Liver (tissue), 8 donors: ENCODE measurements at regions not wholly inside any gene's neighbourhood (a gene's known extent, or its start where the extent isn't known, plus 50 kb on each side); places are given as distances from the start of the nearest gene placed in this dataset.

Experiments used
- DNase-seq: peaks from one replicate; pipeline ENCODE4 v3.0.0-alpha.2; 2017; ENCODE audit warnings: low spot score
- H3K27ac ChIP-seq, 2 donors: one replicate each; pipeline ENCODE4 v1.7.0; 2013; ENCODE audit warnings: inconsistent platforms in 2 of 2, low read length in 2 of 2, control low read depth in 1 of 2, low read depth in 1 of 2, mild to moderate bottlenecking in 1 of 2
- H3K27me3 ChIP-seq, 4 donors: one replicate each; pipeline versions ENCODE4 v1.6.1 to v1.7.0; 2013; ENCODE audit warnings: low read length in 3 of 4, inconsistent platforms in 1 of 4, mild to moderate bottlenecking in 1 of 4, moderate library complexity in 1 of 4; ENCODE audit not compliant: control insufficient read depth in 4 of 4, insufficient read depth in 4 of 4
- H3K36me3 ChIP-seq, 4 donors: one replicate each; pipeline versions ENCODE4 v1.6.1 to v1.7.0; 2013; ENCODE audit warnings: low read length in 3 of 4, mild to moderate bottlenecking in 3 of 4, low read depth in 1 of 4, moderate library complexity in 1 of 4; ENCODE audit not compliant: control insufficient read depth in 4 of 4, insufficient read depth in 3 of 4
- H3K4me1 ChIP-seq, 4 donors: one replicate each; pipeline versions ENCODE4 v1.6.1 to v1.7.0; 2013; ENCODE audit warnings: low read length in 3 of 4, mild to moderate bottlenecking in 3 of 4, moderate library complexity in 1 of 4; ENCODE audit not compliant: control insufficient read depth in 4 of 4, insufficient read depth in 4 of 4
- H3K4me3 ChIP-seq, 3 donors: one replicate each; pipeline versions ENCODE4 v1.6.1 to v1.7.0; 2013; ENCODE audit warnings: low read length in 3 of 3, control low read depth in 1 of 3, low read depth in 1 of 3, mild to moderate bottlenecking in 1 of 3
- H3K9ac ChIP-seq, 2 donors: one replicate each; pipeline ENCODE4 v1.7.0; 2013; ENCODE audit warnings: low read length in 2 of 2, mild to moderate bottlenecking in 2 of 2, moderate library complexity in 2 of 2, control low read depth in 1 of 2, low read depth in 1 of 2
- H3K9me3 ChIP-seq, 4 donors: one replicate each; pipeline versions ENCODE4 v1.6.1 to v1.7.0; 2013; ENCODE audit warnings: low read length in 3 of 4; ENCODE audit not compliant: control insufficient read depth in 4 of 4
- EGR1 ChIP-seq, 2 donors: IDR thresholded peaks; 2 replicates each; pipeline ENCODE4 v1.6.1; 2016 to 2018; ENCODE audit warnings: antibody characterized with exemption in 2 of 2, low read depth in 2 of 2
- FOXA1 ChIP-seq: IDR thresholded peaks from 2 replicates; pipeline ENCODE4 v1.6.1; 2016; ENCODE audit warnings: antibody characterized with exemption
- FOXA2 ChIP-seq: IDR thresholded peaks from 2 replicates; pipeline ENCODE4 v1.6.1; 2016; ENCODE audit warnings: antibody characterized with exemption
- GABPA ChIP-seq, 2 donors: IDR thresholded peaks in 1 of 2; conservative IDR thresholded peaks in 1 of 2; 2 replicates each; pipeline ENCODE4 v1.6.1; 2016; ENCODE audit warnings: antibody characterized with exemption in 2 of 2, mild to moderate bottlenecking in 1 of 2, moderate library complexity in 1 of 2
- HNF4A ChIP-seq, 2 donors: conservative IDR thresholded peaks; 2 replicates each; pipeline ENCODE4 v1.6.1; 2016; ENCODE audit warnings: antibody characterized with exemption in 2 of 2, mild to moderate bottlenecking in 2 of 2
- HNF4G ChIP-seq: IDR thresholded peaks from 2 replicates; pipeline ENCODE4 v1.6.1; 2016; ENCODE audit warnings: antibody characterized with exemption
- JUND ChIP-seq, 2 donors: IDR thresholded peaks; 2 replicates each; pipeline ENCODE4 v1.6.1; 2016; ENCODE audit warnings: antibody characterized with exemption in 2 of 2
- NR2F2 ChIP-seq: IDR thresholded peaks from 2 replicates; pipeline ENCODE4 v1.6.1; 2016; ENCODE audit warnings: antibody characterized with exemption
- RAD21 ChIP-seq, 2 donors: IDR thresholded peaks; 2 replicates each; pipeline ENCODE4 v1.6.1; 2016; ENCODE audit warnings: antibody characterized with exemption in 2 of 2, mild to moderate bottlenecking in 2 of 2
- REST ChIP-seq: IDR thresholded peaks from 2 replicates; pipeline ENCODE4 v1.6.1; 2016; ENCODE audit warnings: antibody characterized with exemption, mild to moderate bottlenecking
- RXRA ChIP-seq, 2 donors: IDR thresholded peaks; 2 replicates each; pipeline ENCODE4 v1.6.1; 2017 to 2018; ENCODE audit warnings: antibody characterized with exemption in 2 of 2, mild to moderate bottlenecking in 1 of 2
- SP1 ChIP-seq: IDR thresholded peaks from 2 replicates; pipeline ENCODE4 v1.6.1; 2018; ENCODE audit warnings: antibody characterized with exemption, mild to moderate bottlenecking
- TAF1 ChIP-seq: conservative IDR thresholded peaks from 2 replicates; pipeline ENCODE4 v1.6.1; 2016; ENCODE audit warnings: antibody characterized with exemption, mild to moderate bottlenecking
- YY1 ChIP-seq: IDR thresholded peaks from 2 replicates; pipeline ENCODE4 v1.6.1; 2016; ENCODE audit warnings: antibody characterized with exemption, mild to moderate bottlenecking
- ZBTB33 ChIP-seq: IDR thresholded peaks from 2 replicates; pipeline ENCODE4 v1.6.1; 2016; ENCODE audit warnings: antibody characterized with exemption
- WGBS: extraction: QIAGEN DNeasy Blood & Tissue Kit; methylation state at CpG from one replicate; pipeline ENCODE4 v1.1.7; 2013; 5-methylcytosine and 5-hydroxymethylcytosine counted together
- TF ChIP-seq, protein P1 (sequence below): IDR thresholded peaks from 2 replicates; pipeline ENCODE4 v1.6.1; 2016; ENCODE audit warnings: antibody characterized with exemption
- TF ChIP-seq, protein P2 (sequence below): fragments of 150-350 bp; IDR thresholded peaks from 2 replicates; pipeline ENCODE4 v1.5.1; 2017; ENCODE audit warnings: improper control_type of control experiment, low read depth, low read length; ENCODE audit not compliant: missing input control
- TF ChIP-seq, protein P3 (sequence below): IDR thresholded peaks from 2 replicates; pipeline ENCODE4 v1.6.1; 2016; ENCODE audit warnings: antibody characterized with exemption
- donor health status: healthy.
- donor health status: healthy.
- donor health status: healthy.
- donor health status: healthy.
- donor health status: healthy.

DNA sequence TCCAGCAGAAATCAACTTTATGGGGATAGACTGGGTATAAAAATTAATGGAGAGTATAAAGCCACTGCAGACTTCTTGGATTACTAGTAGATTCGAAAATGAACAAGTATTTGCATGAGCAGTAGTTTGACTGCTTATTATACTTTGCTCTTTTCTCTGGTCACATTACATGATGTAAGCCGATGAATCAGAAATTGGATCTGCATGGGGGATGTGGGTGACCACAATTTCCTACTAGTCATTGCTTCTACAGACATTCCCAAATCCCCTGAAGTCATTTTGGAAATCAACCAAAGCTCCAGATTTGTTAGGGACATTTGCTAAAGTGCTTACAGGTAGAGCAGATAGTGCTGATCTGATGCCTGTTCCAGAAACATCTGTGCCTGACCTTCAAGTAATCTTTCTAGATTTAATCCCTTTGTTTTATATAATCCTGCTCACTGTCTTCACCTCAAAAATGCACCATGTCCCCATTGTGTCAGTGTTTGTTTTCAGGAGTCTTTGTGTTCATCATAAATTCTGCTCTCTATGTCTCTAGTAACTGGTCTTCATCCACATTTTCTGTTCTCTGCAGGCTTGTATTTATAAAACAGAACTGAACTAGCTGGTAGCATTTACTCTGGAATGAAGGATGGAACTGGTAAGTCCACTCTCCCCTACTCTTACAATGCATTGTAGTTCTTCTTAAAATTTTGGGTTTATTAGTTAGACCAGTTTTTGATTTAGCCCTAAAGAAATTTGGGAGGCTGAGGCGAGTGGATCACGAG lies 201.5 kb upstream of the CSNK1A1L start:
- no peak for TF ChIP-seq ZBTB33
- TF ChIP-seq JUND (IDR thresholded peaks at IDR 0.05): no peak
- TF ChIP-seq, protein P1, sequence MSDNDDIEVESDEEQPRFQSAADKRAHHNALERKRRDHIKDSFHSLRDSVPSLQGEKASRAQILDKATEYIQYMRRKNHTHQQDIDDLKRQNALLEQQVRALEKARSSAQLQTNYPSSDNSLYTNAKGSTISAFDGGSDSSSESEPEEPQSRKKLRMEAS: no peak
- TF ChIP-seq, protein P2, sequence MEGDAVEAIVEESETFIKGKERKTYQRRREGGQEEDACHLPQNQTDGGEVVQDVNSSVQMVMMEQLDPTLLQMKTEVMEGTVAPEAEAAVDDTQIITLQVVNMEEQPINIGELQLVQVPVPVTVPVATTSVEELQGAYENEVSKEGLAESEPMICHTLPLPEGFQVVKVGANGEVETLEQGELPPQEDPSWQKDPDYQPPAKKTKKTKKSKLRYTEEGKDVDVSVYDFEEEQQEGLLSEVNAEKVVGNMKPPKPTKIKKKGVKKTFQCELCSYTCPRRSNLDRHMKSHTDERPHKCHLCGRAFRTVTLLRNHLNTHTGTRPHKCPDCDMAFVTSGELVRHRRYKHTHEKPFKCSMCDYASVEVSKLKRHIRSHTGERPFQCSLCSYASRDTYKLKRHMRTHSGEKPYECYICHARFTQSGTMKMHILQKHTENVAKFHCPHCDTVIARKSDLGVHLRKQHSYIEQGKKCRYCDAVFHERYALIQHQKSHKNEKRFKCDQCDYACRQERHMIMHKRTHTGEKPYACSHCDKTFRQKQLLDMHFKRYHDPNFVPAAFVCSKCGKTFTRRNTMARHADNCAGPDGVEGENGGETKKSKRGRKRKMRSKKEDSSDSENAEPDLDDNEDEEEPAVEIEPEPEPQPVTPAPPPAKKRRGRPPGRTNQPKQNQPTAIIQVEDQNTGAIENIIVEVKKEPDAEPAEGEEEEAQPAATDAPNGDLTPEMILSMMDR: no peak
- no peak for TF ChIP-seq EGR1 (IDR thresholded peaks at IDR 0.05; ENCODE audit: low read depth in 2 of 2)
- no peak for TF ChIP-seq GABPA (IDR thresholded peaks at IDR 0.05 in 1 of 2, conservative IDR thresholded peaks at IDR 0.05 in 1 of 2)
- TF ChIP-seq HNF4A (conservative IDR thresholded peaks at IDR 0.05): no peak
- TF ChIP-seq, protein P3, sequence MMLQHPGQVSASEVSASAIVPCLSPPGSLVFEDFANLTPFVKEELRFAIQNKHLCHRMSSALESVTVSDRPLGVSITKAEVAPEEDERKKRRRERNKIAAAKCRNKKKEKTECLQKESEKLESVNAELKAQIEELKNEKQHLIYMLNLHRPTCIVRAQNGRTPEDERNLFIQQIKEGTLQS: no peak
- no peak for TF ChIP-seq TAF1
- TF ChIP-seq FOXA2: no peak
- no peak for TF ChIP-seq YY1
- TF ChIP-seq REST: no peak
- no peak for TF ChIP-seq RXRA (IDR thresholded peaks at IDR 0.05)
- no peak for TF ChIP-seq RAD21 (IDR thresholded peaks at IDR 0.05)
- no peak for TF ChIP-seq SP1
- no peak for TF ChIP-seq HNF4G
- no peak for TF ChIP-seq NR2F2
- no peak for TF ChIP-seq FOXA1
- H3K27me3 ChIP-seq: no peaks in the 10 kb centered on the region
- H3K9ac ChIP-seq: no peak overlapping the region
- H3K4me3 ChIP-seq: no peak overlapping the region
- no peak for DNase-seq
- no peaks in the 10 kb centered on the region for H3K9me3 ChIP-seq
- H3K4me1 ChIP-seq: no peaks in the 10 kb centered on the region
- 72% methylated on average over 4 of the region's 4 CpGs for WGBS
- H3K36me3 ChIP-seq: no peaks in the 10 kb centered on the region
- no peak overlapping the region for H3K27ac ChIP-seq
